ENCODE measurements at regions not wholly inside any gene's neighbourhood (a gene's known extent, or its start where the extent isn't known, plus 50 kb on each side); places are given as distances from the start of the nearest gene placed in this dataset.
A peak's percentile ranks its signal among the peaks of the same experiment; 100 is the strongest.
"Not testable (repeated sequence)": the region's sequence is repeated elsewhere in the genome, so short reads cannot be mapped to it uniquely, and the experiment has no call there.

DNA sequence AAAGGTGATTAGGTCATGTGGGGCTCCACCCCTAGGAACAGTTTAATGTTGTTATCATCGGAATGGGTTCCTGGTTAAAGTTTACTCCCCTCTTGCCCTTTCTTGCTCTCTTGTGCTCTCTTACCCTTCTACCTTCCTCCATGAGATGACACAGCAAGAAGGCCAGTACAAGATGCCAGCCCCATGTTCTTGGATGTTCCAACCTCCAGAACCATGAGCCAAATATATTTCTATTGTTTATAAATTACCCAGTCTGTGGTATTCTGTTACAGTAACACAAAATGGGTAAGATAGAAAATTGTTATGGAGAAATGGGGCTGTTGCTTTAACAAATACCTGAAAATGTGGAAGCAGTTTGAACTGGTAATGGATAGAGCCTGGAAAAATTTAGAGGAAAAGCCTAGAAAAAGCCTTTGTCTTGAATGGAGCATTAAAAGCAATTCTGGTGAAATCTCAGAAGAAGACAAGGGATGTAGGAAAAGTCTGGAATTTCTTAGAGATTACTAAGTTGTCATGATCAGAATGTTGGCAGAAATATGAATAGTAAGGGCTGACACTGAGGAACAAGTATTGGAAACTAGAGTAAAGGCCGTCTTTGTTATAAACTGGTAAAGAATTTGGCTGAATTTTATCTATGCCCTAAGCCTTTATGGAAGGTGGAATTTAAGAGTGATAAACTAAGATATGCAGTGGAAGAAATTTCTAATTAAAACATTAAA, 53.5 kb upstream of the TSC22D1 start:
- CTCF ChIA-PET: no interaction called here
- Histone ChIP-seq H3K4me2 (ENCODE audit: low read length) (no peak overlapping the region), H3K27ac (ENCODE audit: low read length) (no peak overlapping the region)

DNA sequence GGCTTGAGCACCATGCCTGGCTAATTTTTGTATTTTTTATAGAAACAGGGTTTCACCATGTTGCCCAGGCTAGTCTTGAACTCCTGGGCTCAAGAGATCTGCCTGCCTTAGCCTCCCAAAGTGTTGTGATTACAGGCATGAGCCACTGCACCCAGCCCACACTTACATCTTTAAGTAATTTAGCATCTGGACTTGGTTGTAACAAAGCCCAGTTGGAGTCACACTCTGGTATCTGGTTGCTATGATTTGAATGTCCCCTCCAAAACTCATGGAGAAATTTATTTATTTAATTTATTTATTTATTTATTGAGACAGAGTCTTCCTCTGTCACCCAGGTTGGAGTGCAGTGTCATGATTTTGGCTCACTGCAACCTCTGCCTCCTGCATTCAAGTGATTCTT, 52.7 kb upstream of the TSC22D1 start:
- POLR2A ChIA-PET (ENCODE audit: unreplicated experiment); BruUV-seq (replicated peaks); H4K20me1 ChIP-seq (ENCODE audit: low read length); H3K79me2 ChIP-seq (ENCODE audit: low read length); H3F3A ChIP-seq (ENCODE audit: low read length, unreplicated experiment); CTCF ChIA-PET; H2AFZ ChIP-seq (ENCODE audit: low read length); H3K27me3 ChIP-seq (ENCODE audit: low read length); H3K4me2 ChIP-seq (ENCODE audit: low read length); ATAC-seq; H3K36me3 ChIP-seq (ENCODE audit: low read depth, low read length); H3K4me3 ChIP-seq (ENCODE audit: low read length); H3K4me1 ChIP-seq (ENCODE audit: insufficient read depth, low read length); H3K27ac ChIP-seq (ENCODE audit: low read length); DNase-seq; H3K9me2 ChIP-seq (replicated peaks; ENCODE audit: low read length); H3K9ac ChIP-seq (ENCODE audit: low read length); H3K9me3 ChIP-seq (ENCODE audit: low read length); intact Hi-C loops (cut with micrococcal nuclease): not testable (repeated sequence)

More for the DNA sequence above, 53.5 kb upstream of the TSC22D1 start:
- Histone ChIP-seq H3K9me2 (replicated peaks; ENCODE audit: low read length) (no peaks in the 10 kb centered on the region), H3K27me3 (ENCODE audit: low read length) (no peaks in the 10 kb centered on the region), H3K9ac (ENCODE audit: low read length) (no peak overlapping the region), H3K4me1 (ENCODE audit: insufficient read depth, low read length) (peaks cover 9% of the 10 kb centered on the region), H2AFZ (ENCODE audit: low read length) (no peak overlapping the region), H3K79me2 (ENCODE audit: low read length) (no peaks in the 10 kb centered on the region), H3K4me3 (ENCODE audit: low read length) (no peak overlapping the region), H3F3A (ENCODE audit: low read length, unreplicated experiment) (no peaks in the 10 kb centered on the region), H4K20me1 (ENCODE audit: low read length) (no peaks in the 10 kb centered on the region), H3K9me3 (ENCODE audit: low read length) (no peaks in the 10 kb centered on the region), H3K36me3 (ENCODE audit: low read depth, low read length) (no peaks in the 10 kb centered on the region)
- DNase-seq (peak; percentile 6), ATAC-seq (no peak)
- intact Hi-C loops (cut with micrococcal nuclease): no loop called here
- no TSS peak for BruUV-seq (replicated peaks)
- TF ChIP-seq EZH2phosphoT487 (IDR thresholded peaks at IDR 0.05; ENCODE audit: borderline replicate concordance, low read length): no peak
- TF ChIP-seq EZH2 (IDR thresholded peaks at IDR 0.05; ENCODE audit: low read length, unreplicated experiment): no peak
- TF ChIP-seq, protein P1, sequence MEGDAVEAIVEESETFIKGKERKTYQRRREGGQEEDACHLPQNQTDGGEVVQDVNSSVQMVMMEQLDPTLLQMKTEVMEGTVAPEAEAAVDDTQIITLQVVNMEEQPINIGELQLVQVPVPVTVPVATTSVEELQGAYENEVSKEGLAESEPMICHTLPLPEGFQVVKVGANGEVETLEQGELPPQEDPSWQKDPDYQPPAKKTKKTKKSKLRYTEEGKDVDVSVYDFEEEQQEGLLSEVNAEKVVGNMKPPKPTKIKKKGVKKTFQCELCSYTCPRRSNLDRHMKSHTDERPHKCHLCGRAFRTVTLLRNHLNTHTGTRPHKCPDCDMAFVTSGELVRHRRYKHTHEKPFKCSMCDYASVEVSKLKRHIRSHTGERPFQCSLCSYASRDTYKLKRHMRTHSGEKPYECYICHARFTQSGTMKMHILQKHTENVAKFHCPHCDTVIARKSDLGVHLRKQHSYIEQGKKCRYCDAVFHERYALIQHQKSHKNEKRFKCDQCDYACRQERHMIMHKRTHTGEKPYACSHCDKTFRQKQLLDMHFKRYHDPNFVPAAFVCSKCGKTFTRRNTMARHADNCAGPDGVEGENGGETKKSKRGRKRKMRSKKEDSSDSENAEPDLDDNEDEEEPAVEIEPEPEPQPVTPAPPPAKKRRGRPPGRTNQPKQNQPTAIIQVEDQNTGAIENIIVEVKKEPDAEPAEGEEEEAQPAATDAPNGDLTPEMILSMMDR (conservative IDR thresholded peaks at IDR 0.05; ENCODE audit: low read depth, low read length): no peak
- POLR2A ChIA-PET (ENCODE audit: unreplicated experiment): no interaction called here

DNA sequence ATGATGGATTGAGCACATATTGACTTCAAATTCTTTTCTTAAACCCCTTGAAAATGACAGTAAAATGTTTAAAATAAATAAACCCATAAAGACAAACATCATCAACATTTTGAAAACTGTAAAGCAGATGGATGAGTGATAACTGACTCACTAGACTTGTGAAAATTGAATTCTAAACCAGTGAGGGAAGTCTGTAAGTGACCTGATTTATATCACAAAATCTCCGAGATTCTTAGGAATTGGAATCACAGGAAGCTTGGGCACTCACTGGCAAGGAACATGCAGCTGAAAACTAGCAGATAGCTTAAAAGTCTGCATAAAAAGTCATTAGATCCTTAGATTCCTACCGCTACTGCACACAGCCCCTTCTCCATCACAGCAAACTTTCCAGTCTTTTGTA, 51.3 kb upstream of the TSC22D1 start:
- CTCF ChIA-PET: no interaction called here
- no peaks in the 10 kb centered on the region for H3K27me3 ChIP-seq (ENCODE audit: low read length)
- H3K9ac ChIP-seq (ENCODE audit: low read length): no peak overlapping the region
- no peaks in the 10 kb centered on the region for H3K36me3 ChIP-seq (ENCODE audit: low read depth, low read length)
- H3K9me3 ChIP-seq (ENCODE audit: low read length): no peaks in the 10 kb centered on the region
- H3K4me1 ChIP-seq (ENCODE audit: insufficient read depth, low read length): peaks cover 9% of the 10 kb centered on the region
- H3K9me2 ChIP-seq (replicated peaks; ENCODE audit: low read length): no peaks in the 10 kb centered on the region
- intact Hi-C loops (cut with micrococcal nuclease): no loop called here
- no peaks in the 10 kb centered on the region for H3K79me2 ChIP-seq (ENCODE audit: low read length)
- DNase-seq: peak; percentile 49
- no peak for TF ChIP-seq EZH2phosphoT487 (IDR thresholded peaks at IDR 0.05; ENCODE audit: borderline replicate concordance, low read length)
- no peak for TF ChIP-seq EZH2 (IDR thresholded peaks at IDR 0.05; ENCODE audit: low read length, unreplicated experiment)
- TF ChIP-seq, protein P1 (conservative IDR thresholded peaks at IDR 0.05; ENCODE audit: low read depth, low read length): no peak
- H3K4me2 ChIP-seq (ENCODE audit: low read length): 0 out of 2 replicates have a peak overlapping the region, but pooled peaks have one; percentile 16
- no peak overlapping the region for H3K4me3 ChIP-seq (ENCODE audit: low read length)
- peak; percentile 73 for ATAC-seq
- no peaks in the 10 kb centered on the region for H3F3A ChIP-seq (ENCODE audit: low read length, unreplicated experiment)
- POLR2A ChIA-PET (ENCODE audit: unreplicated experiment): interaction anchor here (0.6 kb wide), 1 partner anchor 329 kb away, joined by 3 read pairs; no protein-coding TSS in a partner anchor
- no peak overlapping the region for H3K27ac ChIP-seq (ENCODE audit: low read length)
- BruUV-seq (replicated peaks): no TSS peak
- no peaks in the 10 kb centered on the region for H4K20me1 ChIP-seq (ENCODE audit: low read length)
- H2AFZ ChIP-seq (ENCODE audit: low read length): no peak overlapping the region

Data from PC-3 (cell line).